HEK293T (cell line): ENCODE measurements at regions not wholly inside any gene's neighbourhood (a gene's known extent, or its start where the extent isn't known, plus 50 kb on each side); places are given as distances from the start of the nearest gene placed in this dataset.

ENCODE experiments used
- CTCF ChIA-PET: fragments of 350-600 bp; formaldehyde crosslinking; extraction: SDS; loops from one replicate; lab custom pipeline; 2021; ENCODE audit warnings: antibody characterized with exemption, inconsistent platforms; lab: Yijun Ruan, JAX
- POLR2A ChIA-PET: fragments of 350-600 bp; formaldehyde crosslinking; extraction: SDS; loops from one replicate; lab custom pipeline; 2020; ENCODE audit warnings: antibody characterized with exemption, inconsistent platforms; lab: Yijun Ruan, JAX
- DNase-seq: peaks from one replicate; pipeline ENCODE4 v3.0.0; 2012; ENCODE audit warnings: mixed read lengths; ENCODE audit errors: extremely low spot score
- ARNT ChIP-seq: fragments of 450-650 bp; IDR thresholded peaks from 2 replicates; pipeline ENCODE4 v1.6.1; 2017; ENCODE audit warnings: mild to moderate bottlenecking
- BHLHE40 ChIP-seq: fragments of 450-650 bp; IDR thresholded peaks from 2 replicates; pipeline ENCODE4 v1.6.1; 2016; ENCODE audit warnings: mild to moderate bottlenecking, moderate library complexity, borderline replicate concordance
- CTBP1 ChIP-seq: fragments of 450-650 bp; IDR thresholded peaks from 2 replicates; pipeline ENCODE4 v1.6.1; 2016; ENCODE audit warnings: borderline replicate concordance
- ELF4 ChIP-seq: fragments of 450-650 bp; IDR thresholded peaks from 2 replicates; pipeline ENCODE4 v1.6.1; 2017; ENCODE audit warnings: antibody characterized with exemption
- FOXA1 ChIP-seq: fragments of 450-650 bp; IDR thresholded peaks from 2 replicates; pipeline ENCODE4 v1.6.1; 2016; ENCODE audit warnings: mild to moderate bottlenecking
- FOXK2 ChIP-seq: fragments of 450-650 bp; IDR thresholded peaks from 2 replicates; pipeline ENCODE4 v1.6.1; 2016; ENCODE audit warnings: mild to moderate bottlenecking
- FOXM1 ChIP-seq: fragments of 450-650 bp; IDR thresholded peaks from 2 replicates; pipeline ENCODE4 v1.6.1; 2017; ENCODE audit warnings: mild to moderate bottlenecking, borderline replicate concordance
- HDGF ChIP-seq: fragments of 450-650 bp; IDR thresholded peaks from 2 replicates; pipeline ENCODE4 v1.6.1; 2017; ENCODE audit warnings: antibody characterized with exemption, borderline replicate concordance
- L3MBTL2 ChIP-seq: fragments of 450-650 bp; conservative IDR thresholded peaks from 2 replicates; pipeline ENCODE4 v1.6.1; 2016; ENCODE audit warnings: mild to moderate bottlenecking
- LEF1 ChIP-seq: fragments of 450-650 bp; IDR thresholded peaks from 2 replicates; pipeline ENCODE4 v1.6.1; 2017; ENCODE audit warnings: mild to moderate bottlenecking, borderline replicate concordance
- NFRKB ChIP-seq: fragments of 450-650 bp; IDR thresholded peaks from 2 replicates; pipeline ENCODE4 v1.6.1; 2016; ENCODE audit warnings: mild to moderate bottlenecking, moderate library complexity
- PKNOX1 ChIP-seq: fragments of 450-650 bp; IDR thresholded peaks from 2 replicates; pipeline ENCODE4 v1.6.1; 2016
- SP1 ChIP-seq: fragments of 450-650 bp; IDR thresholded peaks from 2 replicates; pipeline ENCODE4 v1.6.1; 2017
- SUZ12 ChIP-seq: fragments of 450-650 bp; IDR thresholded peaks from 2 replicates; pipeline ENCODE4 v1.6.1; 2016; ENCODE audit warnings: mild to moderate bottlenecking
- TARDBP ChIP-seq: fragments of 450-650 bp; IDR thresholded peaks from 2 replicates; pipeline ENCODE4 v1.6.1; 2016
- ZNF384 ChIP-seq: fragments of 450-650 bp; IDR thresholded peaks from 2 replicates; pipeline ENCODE4 v1.6.1; 2016

DNA sequence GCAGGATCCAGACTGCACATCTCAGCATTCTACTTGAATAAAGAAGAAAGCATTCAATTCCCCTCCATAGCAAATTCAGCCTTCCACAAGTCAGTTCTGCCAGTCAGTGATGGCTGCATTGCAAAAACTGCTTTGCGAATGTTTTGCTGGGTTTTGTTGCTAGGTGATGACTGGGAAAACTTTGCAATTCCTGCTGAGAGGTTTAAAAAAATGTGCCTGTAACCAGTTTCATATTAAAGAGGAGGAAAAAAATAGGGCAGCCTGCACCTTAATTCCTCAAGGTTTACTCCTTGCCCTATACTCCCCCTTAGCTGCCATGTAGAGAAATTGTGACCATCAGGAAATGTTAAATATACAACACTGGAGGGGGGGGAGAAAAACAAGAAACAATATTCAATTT is 225.6 kb upstream of the ATP11B start:
- TF ChIP-seq BHLHE40 (no peak), ZNF384 (no peak), HDGF (no peak), TARDBP (no peak), SP1 (no peak), SUZ12 (no peak), FOXM1 (no peak), PKNOX1 (no peak), CTBP1 (no peak), ARNT (no peak), FOXA1 (no peak), FOXK2 (no peak), NFRKB (no peak), LEF1 (no peak), ELF4 (no peak), L3MBTL2 (no peak)
- CTCF ChIA-PET, result no interaction called here
- DNase-seq, result no peak
- POLR2A ChIA-PET, result no interaction called here

DNA sequence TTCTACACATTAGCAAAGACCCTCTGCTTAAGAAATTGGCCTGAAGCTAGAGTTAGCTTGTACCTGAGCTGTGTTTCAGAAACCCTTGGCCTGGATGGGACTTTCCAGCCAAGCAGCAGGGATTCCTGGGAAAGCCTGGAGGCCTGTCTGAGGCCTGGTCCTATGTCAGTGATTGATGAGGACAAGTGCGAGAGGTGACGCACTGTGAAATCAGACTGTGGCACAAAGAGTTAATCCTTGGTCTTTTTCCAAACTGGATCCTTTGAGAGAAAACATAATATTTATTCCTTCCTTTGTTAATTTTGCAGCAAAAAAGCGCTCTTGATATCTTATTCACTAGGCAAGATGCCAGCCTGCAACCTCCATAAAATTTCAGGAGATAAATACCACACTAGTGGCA is 225.0 kb upstream of the ATP11B start:
- DNase-seq, result no peak
- CTCF ChIA-PET, result no interaction called here
- TF ChIP-seq PKNOX1 (peak; percentile 42; the same call in 1 of the 2 replicates), FOXK2 (no peak), LEF1 (no peak), NFRKB (no peak), ZNF384 (no peak)
- POLR2A ChIA-PET, result no interaction called here

DNA sequence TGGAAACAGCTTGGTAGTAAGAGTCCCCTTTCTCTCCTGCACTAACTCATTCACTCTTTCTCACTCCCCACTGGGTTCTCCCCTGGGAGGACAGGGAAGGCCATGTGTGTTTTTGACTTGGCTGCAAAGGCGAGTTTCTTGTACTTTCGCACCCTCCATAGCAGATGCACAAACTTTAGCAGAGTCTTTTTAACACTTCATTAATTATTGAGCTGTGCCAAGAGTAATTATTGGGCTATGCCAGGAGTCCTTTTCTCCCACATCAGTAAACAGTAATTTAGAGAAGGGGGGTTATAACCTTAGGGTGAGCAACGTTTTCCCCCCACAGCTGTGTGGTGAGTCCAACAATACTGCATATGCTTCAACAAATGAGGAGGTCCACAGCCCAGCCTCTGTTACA is 224.4 kb upstream of the ATP11B start:
- TF ChIP-seq FOXA1 (no peak), SUZ12 (no peak), PKNOX1 (no peak), ZNF384 (no peak), ELF4 (no peak), SP1 (no peak), ARNT (no peak), HDGF (no peak), L3MBTL2 (no peak), FOXK2 (no peak), CTBP1 (no peak), TARDBP (no peak), FOXM1 (no peak), BHLHE40 (no peak)
- no peak for DNase-seq
- ChIA-PET CTCF (no interaction called here), POLR2A (no interaction called here)

DNA sequence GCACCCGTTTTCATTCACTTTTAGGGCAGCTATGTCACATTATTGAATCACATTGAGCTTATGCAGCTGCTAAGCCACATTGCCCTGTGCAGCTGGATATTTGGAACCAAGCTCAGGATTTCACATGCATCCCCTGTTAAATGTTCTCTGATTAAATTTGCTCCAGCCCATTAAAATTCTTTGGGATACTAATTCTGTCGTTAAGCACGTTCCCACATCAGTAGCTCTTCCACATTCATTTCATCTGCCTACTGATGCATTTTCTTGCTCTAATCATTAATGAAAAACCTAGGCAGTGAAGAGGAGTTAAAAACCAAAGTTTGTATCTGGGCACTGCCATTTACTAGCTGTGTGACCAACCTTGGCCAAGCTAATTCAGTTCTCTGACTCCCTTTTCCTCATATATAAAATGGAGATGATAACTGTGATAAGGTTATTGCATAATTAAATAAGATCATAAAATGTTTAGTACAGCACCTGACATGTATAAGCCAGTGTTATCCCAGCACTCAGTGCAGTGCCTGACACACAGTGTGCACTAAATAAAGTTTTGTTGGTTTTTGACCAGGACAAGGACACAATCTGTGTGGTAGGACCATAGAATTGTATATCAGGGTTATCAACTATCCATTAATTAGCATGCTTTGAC is 222.2 kb upstream of the ATP11B start:
- ChIA-PET POLR2A (no interaction called here), CTCF (no interaction called here)
- DNase-seq, result no peak
- TF ChIP-seq BHLHE40 (no peak), SP1 (no peak), L3MBTL2 (no peak), ELF4 (no peak), ZNF384 (no peak), FOXA1 (no peak), LEF1 (no peak), PKNOX1 (no peak), NFRKB (no peak), ARNT (no peak), SUZ12 (no peak), FOXK2 (no peak), TARDBP (no peak), CTBP1 (no peak), FOXM1 (no peak), HDGF (no peak)

DNA sequence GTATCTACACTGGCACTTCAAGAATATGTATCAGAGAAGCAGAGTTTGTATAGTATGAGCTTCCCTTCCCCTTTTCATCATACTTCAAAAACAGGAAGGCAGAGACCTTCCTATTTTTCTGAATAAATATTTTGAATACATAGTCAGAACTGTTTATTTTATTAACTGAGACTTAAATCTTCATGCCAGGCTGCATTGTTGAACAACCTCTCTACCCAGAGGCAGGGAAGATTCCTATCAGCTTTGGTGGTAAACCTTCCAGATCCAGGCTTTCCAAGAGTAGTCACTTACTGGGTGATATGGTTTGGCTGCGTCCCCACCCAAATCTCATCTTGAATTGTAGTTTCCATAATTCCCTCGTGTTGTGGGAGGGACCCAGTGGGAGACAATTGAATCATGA is 217.4 kb upstream of the ATP11B start:
- no peak for DNase-seq
- TF ChIP-seq CTBP1 (no peak), BHLHE40 (no peak), ARNT (no peak), LEF1 (no peak), ELF4 (no peak), PKNOX1 (no peak)
- ChIA-PET POLR2A (no interaction called here), CTCF (no interaction called here)
